T-helper 2 cell treated with Interferon-gamma antibody and Interleukin-4, amounts not matched to agents 5 μg/mL and 100 μg/mL, for 36 hours (primary cell): ENCODE measurements at regions not wholly inside any gene's neighbourhood (a gene's known extent, or its start where the extent isn't known, plus 50 kb on each side); places are given as distances from the start of the nearest gene placed in this dataset.

Experiments used
- DNase-seq: peaks from one replicate; pipeline ENCODE4 v3.0.0; 2021; ENCODE audit warnings: low spot score
- H3K27ac Mint-ChIP-seq: one replicate; pipeline ENCODE4 v1.8.0; 2021; ENCODE audit warnings: mild to moderate bottlenecking, mixed read lengths
- H3K27me3 Mint-ChIP-seq: one replicate; pipeline ENCODE4 v1.8.0; 2021; ENCODE audit warnings: low read depth, mixed read lengths
- H3K36me3 Mint-ChIP-seq: one replicate; pipeline ENCODE4 v1.8.0; 2021; ENCODE audit warnings: low read depth, mixed read lengths
- H3K4me1 Mint-ChIP-seq: one replicate; pipeline ENCODE4 v1.8.0; 2021; ENCODE audit warnings: low read depth, mixed read lengths
- H3K4me3 Mint-ChIP-seq: one replicate; pipeline ENCODE4 v1.8.0; 2022; ENCODE audit warnings: mild to moderate bottlenecking, moderate library complexity, mixed read lengths
- H3K9me3 Mint-ChIP-seq: one replicate; pipeline ENCODE4 v1.8.0; 2021; ENCODE audit warnings: mixed read lengths

- H3K9me3 Mint-ChIP-seq = peaks cover 27% of the 10 kb centered on the region
- no peaks in the 10 kb centered on the region for H3K4me1 Mint-ChIP-seq
- no peaks in the 10 kb centered on the region for H3K27me3 Mint-ChIP-seq
- no peak overlapping the region for H3K27ac Mint-ChIP-seq
- no peak for DNase-seq
- no peak overlapping the region for H3K4me3 Mint-ChIP-seq
- no peaks in the 10 kb centered on the region for H3K36me3 Mint-ChIP-seq
These were observed 890.6 kb upstream of the LRRTM1 start for GRCh38 chr2:81195017-81195773.

GRCh38 chr2:81194581-81194980 lies 890.0 kb upstream of the LRRTM1 start:
- no peaks in the 10 kb centered on the region for H3K4me1 Mint-ChIP-seq
- no peaks in the 10 kb centered on the region for H3K36me3 Mint-ChIP-seq
- DNase-seq = no peak
- no peak overlapping the region for H3K4me3 Mint-ChIP-seq
- peaks cover 27% of the 10 kb centered on the region for H3K9me3 Mint-ChIP-seq
- H3K27me3 Mint-ChIP-seq = no peaks in the 10 kb centered on the region
- H3K27ac Mint-ChIP-seq = no peak overlapping the region

GRCh38 chr2:81194176-81194575 lies 889.6 kb upstream of the LRRTM1 start:
- Mint-ChIP-seq H3K27ac (no peak overlapping the region), H3K9me3 (peaks cover 27% of the 10 kb centered on the region), H3K36me3 (no peaks in the 10 kb centered on the region), H3K4me3 (no peak overlapping the region), H3K27me3 (no peaks in the 10 kb centered on the region), H3K4me1 (no peaks in the 10 kb centered on the region)
- DNase-seq = no peak

- Mint-ChIP-seq H3K27me3 (no peaks in the 10 kb centered on the region), H3K4me3 (no peak overlapping the region), H3K9me3 (peaks cover 37% of the 10 kb centered on the region)
These were observed 877.3 kb upstream of the LRRTM1 start for GRCh38 chr2:81181845-81182244.

GRCh38 chr2:81171447-81171846 lies 866.9 kb upstream of the LRRTM1 start:
- no peak overlapping the region for H3K4me3 Mint-ChIP-seq
- no peak overlapping the region for H3K27ac Mint-ChIP-seq
- no peaks in the 10 kb centered on the region for H3K4me1 Mint-ChIP-seq
- DNase-seq = no peak
- peaks cover 44% of the 10 kb centered on the region for H3K9me3 Mint-ChIP-seq
- no peaks in the 10 kb centered on the region for H3K27me3 Mint-ChIP-seq
- H3K36me3 Mint-ChIP-seq = no peaks in the 10 kb centered on the region

More at GRCh38 chr2:81181845-81182244, 877.3 kb upstream of the LRRTM1 start:
- Mint-ChIP-seq H3K27ac (no peak overlapping the region), H3K36me3 (no peaks in the 10 kb centered on the region), H3K4me1 (no peaks in the 10 kb centered on the region)
- DNase-seq = no peak

- Mint-ChIP-seq H3K27ac (no peak overlapping the region), H3K4me3 (no peak overlapping the region), H3K36me3 (no peaks in the 10 kb centered on the region), H3K27me3 (no peaks in the 10 kb centered on the region), H3K9me3 (peaks cover 23% of the 10 kb centered on the region), H3K4me1 (no peaks in the 10 kb centered on the region)
- no peak for DNase-seq
These were observed 859.0 kb upstream of the LRRTM1 start for GRCh38 chr2:81163583-81163982.

GRCh38 chr2:81158505-81158904 lies 854.0 kb upstream of the LRRTM1 start:
- no peaks in the 10 kb centered on the region for H3K27me3 Mint-ChIP-seq
- no peak for DNase-seq
- no peak overlapping the region for H3K4me3 Mint-ChIP-seq
- H3K9me3 Mint-ChIP-seq = peaks cover 26% of the 10 kb centered on the region
- H3K27ac Mint-ChIP-seq = no peak overlapping the region
- H3K4me1 Mint-ChIP-seq = no peaks in the 10 kb centered on the region
- no peaks in the 10 kb centered on the region for H3K36me3 Mint-ChIP-seq

GRCh38 chr2:81148323-81148722 lies 843.8 kb upstream of the LRRTM1 start:
- Mint-ChIP-seq H3K4me3 (no peak overlapping the region), H3K27ac (no peak overlapping the region), H3K36me3 (no peaks in the 10 kb centered on the region), H3K27me3 (no peaks in the 10 kb centered on the region), H3K9me3 (peaks cover 49% of the 10 kb centered on the region), H3K4me1 (no peaks in the 10 kb centered on the region)
- DNase-seq = no peak

GRCh38 chr2:81136296-81136695 lies 831.7 kb upstream of the LRRTM1 start:
- Mint-ChIP-seq H3K4me1 (no peaks in the 10 kb centered on the region), H3K9me3 (peaks cover 20% of the 10 kb centered on the region), H3K36me3 (no peaks in the 10 kb centered on the region), H3K4me3 (no peak overlapping the region), H3K27ac (no peak overlapping the region), H3K27me3 (no peaks in the 10 kb centered on the region)
- no peak for DNase-seq

- Mint-ChIP-seq H3K27me3 (no peaks in the 10 kb centered on the region), H3K4me3 (no peak overlapping the region), H3K4me1 (no peaks in the 10 kb centered on the region), H3K36me3 (no peaks in the 10 kb centered on the region), H3K27ac (no peak overlapping the region), H3K9me3 (peaks cover 36% of the 10 kb centered on the region)
- no peak for DNase-seq
These were observed 792.8 kb upstream of the LRRTM1 start for GRCh38 chr2:81097361-81097760.

- Mint-ChIP-seq H3K36me3 (no peaks in the 10 kb centered on the region), H3K27ac (no peak overlapping the region), H3K4me1 (no peaks in the 10 kb centered on the region), H3K4me3 (no peak overlapping the region), H3K9me3 (peaks cover 36% of the 10 kb centered on the region), H3K27me3 (no peaks in the 10 kb centered on the region)
- no peak for DNase-seq
These were observed 788.5 kb upstream of the LRRTM1 start for GRCh38 chr2:81093031-81093430.

GRCh38 chr2:81087646-81088045 lies 783.1 kb upstream of the LRRTM1 start:
- no peak for DNase-seq
- no peak overlapping the region for H3K4me3 Mint-ChIP-seq
- H3K36me3 Mint-ChIP-seq = no peaks in the 10 kb centered on the region
- H3K27ac Mint-ChIP-seq = no peak overlapping the region
- no peaks in the 10 kb centered on the region for H3K27me3 Mint-ChIP-seq
- H3K4me1 Mint-ChIP-seq = no peaks in the 10 kb centered on the region
- H3K9me3 Mint-ChIP-seq = peaks cover 37% of the 10 kb centered on the region

GRCh38 chr2:81084101-81084500 lies 779.5 kb upstream of the LRRTM1 start:
- Mint-ChIP-seq H3K4me1 (no peaks in the 10 kb centered on the region), H3K27ac (no peak overlapping the region), H3K27me3 (no peaks in the 10 kb centered on the region), H3K9me3 (peaks cover 30% of the 10 kb centered on the region), H3K4me3 (no peak overlapping the region), H3K36me3 (no peaks in the 10 kb centered on the region)
- DNase-seq = no peak

GRCh38 chr2:81078631-81079030 lies 774.1 kb upstream of the LRRTM1 start:
- Mint-ChIP-seq H3K36me3 (no peaks in the 10 kb centered on the region), H3K27ac (no peak overlapping the region), H3K4me3 (no peak overlapping the region), H3K4me1 (no peaks in the 10 kb centered on the region), H3K9me3 (peaks cover 23% of the 10 kb centered on the region), H3K27me3 (no peaks in the 10 kb centered on the region)
- no peak for DNase-seq

GRCh38 chr2:81078102-81078501 lies 773.5 kb upstream of the LRRTM1 start:
- no peaks in the 10 kb centered on the region for H3K36me3 Mint-ChIP-seq
- DNase-seq = no peak
- H3K27me3 Mint-ChIP-seq = no peaks in the 10 kb centered on the region
- no peak overlapping the region for H3K27ac Mint-ChIP-seq
- H3K9me3 Mint-ChIP-seq = peaks cover 21% of the 10 kb centered on the region
- H3K4me1 Mint-ChIP-seq = no peaks in the 10 kb centered on the region
- H3K4me3 Mint-ChIP-seq = no peak overlapping the region
